Fibroblast of the aortic adventitia (primary cell): ENCODE measurements at regions not wholly inside any gene's neighbourhood (a gene's known extent, or its start where the extent isn't known, plus 50 kb on each side); places are given as distances from the start of the nearest gene placed in this dataset.
A peak's percentile ranks its signal among the peaks of the same experiment; 100 is the strongest.
"Not testable (repeated sequence)": the region's sequence is repeated elsewhere in the genome, so short reads cannot be mapped to it uniquely, and the experiment has no call there.

Source experiments
- DNase-seq: peaks from one replicate; pipeline ENCODE4 v3.0.0-alpha.2; 2010; ENCODE audit warnings: low read depth
- H3K4me3 ChIP-seq: 2 replicates; pipeline ENCODE4 v1.5.1; 2011; ENCODE audit warnings: low read depth, mild to moderate bottlenecking, control low read depth, low read length, moderate library complexity
- TF ChIP-seq, protein P1 (sequence below): IDR thresholded peaks from 2 replicates; pipeline ENCODE4 v1.5.1; 2011; ENCODE audit warnings: mild to moderate bottlenecking, low read length, control low read depth, inconsistent platforms; ENCODE audit not compliant: insufficient read depth

DNA sequence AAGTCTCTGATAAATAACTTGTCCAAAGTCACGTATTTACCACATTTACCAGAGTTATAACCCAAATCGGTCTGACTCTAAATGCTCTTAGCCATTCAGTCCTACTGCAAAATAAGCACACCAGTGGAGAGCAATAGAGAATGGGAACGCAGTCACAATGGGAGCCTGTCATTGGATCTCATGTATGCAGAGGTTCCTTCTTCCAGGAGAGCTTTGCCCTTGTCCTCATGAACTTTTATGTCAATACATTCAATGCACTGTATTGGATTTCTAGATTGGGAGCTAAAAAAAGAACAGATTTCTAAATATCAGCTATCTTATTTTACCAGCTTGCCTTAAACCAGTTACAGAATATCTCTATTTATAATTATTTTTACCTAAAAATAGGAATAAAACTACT is 149.1 kb upstream of the CXXC4 start:
- DNase-seq, result no peak
- TF ChIP-seq, protein P1, sequence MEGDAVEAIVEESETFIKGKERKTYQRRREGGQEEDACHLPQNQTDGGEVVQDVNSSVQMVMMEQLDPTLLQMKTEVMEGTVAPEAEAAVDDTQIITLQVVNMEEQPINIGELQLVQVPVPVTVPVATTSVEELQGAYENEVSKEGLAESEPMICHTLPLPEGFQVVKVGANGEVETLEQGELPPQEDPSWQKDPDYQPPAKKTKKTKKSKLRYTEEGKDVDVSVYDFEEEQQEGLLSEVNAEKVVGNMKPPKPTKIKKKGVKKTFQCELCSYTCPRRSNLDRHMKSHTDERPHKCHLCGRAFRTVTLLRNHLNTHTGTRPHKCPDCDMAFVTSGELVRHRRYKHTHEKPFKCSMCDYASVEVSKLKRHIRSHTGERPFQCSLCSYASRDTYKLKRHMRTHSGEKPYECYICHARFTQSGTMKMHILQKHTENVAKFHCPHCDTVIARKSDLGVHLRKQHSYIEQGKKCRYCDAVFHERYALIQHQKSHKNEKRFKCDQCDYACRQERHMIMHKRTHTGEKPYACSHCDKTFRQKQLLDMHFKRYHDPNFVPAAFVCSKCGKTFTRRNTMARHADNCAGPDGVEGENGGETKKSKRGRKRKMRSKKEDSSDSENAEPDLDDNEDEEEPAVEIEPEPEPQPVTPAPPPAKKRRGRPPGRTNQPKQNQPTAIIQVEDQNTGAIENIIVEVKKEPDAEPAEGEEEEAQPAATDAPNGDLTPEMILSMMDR, result no peak
- H3K4me3 ChIP-seq, result no peak overlapping the region

DNA sequence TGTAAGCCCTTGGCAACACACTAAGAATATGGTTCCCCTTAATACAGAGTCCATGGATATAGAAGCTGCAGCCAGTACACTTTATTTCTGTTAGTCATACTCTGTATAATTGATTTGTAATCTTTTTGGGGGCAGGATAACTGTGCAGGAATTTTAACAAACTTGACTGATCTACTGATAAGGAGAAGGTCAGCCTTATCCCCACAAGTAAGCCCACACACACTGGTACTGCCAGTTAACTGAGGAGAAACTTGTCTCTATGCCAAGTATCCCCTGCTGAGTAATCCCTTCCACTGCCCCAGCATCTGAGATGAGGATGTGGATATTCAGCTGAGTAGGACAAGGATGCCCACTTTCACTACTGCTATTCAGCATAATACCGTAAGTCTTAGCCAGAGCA is 154.9 kb upstream of the CXXC4 start:
- DNase-seq, result no peak
- H3K4me3 ChIP-seq, result no peak overlapping the region
- TF ChIP-seq, protein P1, result no peak

DNA sequence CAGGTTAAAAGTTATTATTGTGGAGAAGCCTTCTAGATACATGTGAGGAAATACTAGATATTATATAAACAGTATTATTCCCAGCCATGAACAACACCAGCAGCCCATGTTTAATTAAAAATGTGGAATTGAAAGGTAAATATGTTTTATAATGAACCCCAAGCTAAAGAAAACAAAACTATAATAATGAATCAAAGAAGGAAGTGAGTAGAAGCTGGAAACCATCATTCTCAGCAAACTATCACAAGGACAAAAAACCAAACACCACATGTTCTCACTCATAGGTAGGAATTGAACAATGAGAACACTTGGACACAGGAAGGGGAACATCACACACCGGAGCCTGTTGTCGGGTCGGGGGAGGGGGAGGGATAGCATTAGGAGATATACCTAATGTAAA is 167.6 kb upstream of the CXXC4 start:
- DNase-seq, result not testable (repeated sequence)

DNA sequence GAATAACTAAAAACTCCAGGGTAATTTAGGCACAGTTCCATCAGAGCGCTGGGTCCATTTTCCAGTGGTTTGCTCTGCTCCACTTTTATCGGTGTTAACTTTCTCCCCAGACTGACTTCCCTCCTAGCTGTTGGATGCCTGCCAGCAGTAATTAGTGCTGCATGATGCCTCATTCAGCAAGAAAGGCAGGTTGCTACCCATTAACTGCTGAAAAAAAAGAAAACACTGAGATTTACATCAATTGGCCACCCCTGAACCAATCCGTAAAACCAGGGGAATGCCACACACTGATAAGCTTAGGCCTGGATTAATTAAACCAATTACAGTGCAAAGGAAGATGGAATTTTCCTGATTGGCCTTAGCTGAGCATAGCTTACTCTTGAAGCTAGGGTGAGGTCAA is 182.4 kb upstream of the CXXC4 start:
- no peak for DNase-seq
- H3K4me3 ChIP-seq, result no peak overlapping the region
- TF ChIP-seq, protein P1, result no peak

More for the DNA sequence above, 167.6 kb upstream of the CXXC4 start:
- H3K4me3 ChIP-seq, result not testable (repeated sequence)

DNA sequence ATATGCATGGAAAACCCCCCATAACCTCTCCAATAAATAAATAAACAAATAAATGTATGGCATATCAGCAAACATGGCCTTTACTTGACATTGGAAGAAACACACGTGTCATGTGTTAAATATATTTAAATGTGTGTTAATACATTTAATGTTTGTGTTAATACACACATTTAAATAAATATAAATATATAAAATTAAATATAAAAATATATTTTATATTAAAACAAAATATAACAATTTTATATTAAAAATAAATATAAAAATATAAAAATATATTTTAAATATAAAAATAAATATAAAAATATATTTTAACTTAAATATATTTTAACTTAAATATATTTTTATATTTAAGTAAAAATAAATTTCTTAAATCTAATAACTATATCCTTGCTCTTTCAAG is 187.6 kb upstream of the CXXC4 start:
- TF ChIP-seq, protein P1, result no peak
- H3K4me3 ChIP-seq, result no peak overlapping the region
- no peak for DNase-seq

DNA sequence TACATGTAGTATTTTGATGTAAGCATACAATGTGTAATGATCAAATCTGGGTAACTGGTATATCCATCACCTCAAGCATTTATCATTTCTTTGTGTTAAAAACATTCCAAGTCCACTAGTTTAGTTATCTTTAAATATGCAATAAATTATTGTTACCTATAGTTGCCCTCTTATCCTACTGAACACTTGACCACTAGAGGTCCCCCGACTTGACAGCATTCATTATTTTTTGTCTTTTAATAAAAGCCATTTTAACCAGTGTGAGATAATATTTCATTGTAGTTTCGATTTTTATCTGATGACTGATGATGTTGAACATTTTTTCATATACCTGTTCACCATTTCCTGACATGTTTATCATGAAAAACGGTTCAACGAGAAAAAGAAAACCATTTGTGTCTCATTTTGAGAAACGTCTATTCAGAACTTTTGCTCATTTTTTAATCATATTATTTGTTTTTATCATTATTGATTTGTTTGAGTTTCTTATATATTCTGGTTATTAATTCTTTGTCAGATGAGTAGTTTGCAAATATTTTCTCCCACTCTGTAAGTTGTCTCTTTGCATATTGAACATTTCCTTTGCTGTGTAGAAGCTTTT is 199.0 kb upstream of the CXXC4 start:
- DNase-seq, result peak; percentile 55
- TF ChIP-seq, protein P1, result peak; percentile 65
- no peak overlapping the region for H3K4me3 ChIP-seq

DNA sequence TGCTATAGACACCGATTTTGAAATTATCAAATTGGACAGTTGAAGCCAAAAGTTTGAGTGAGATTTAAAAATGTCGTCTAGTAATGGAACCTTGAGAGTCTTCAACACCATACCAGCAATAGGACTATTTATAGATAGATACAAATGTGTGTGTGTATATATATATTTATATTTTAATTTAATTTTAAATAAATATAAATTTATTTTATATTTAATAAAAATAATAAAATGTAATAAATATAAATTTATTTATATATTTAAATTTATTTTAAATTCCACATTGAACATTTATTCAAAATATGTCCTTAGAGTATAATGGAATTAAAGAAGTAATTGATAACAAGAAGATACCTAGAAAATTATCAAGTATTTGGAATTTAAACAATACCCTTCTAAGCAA is 221.9 kb upstream of the CXXC4 start:
- no peak overlapping the region for H3K4me3 ChIP-seq
- TF ChIP-seq, protein P1, result no peak
- no peak for DNase-seq
